ENCODE measurements at regions not wholly inside any gene's neighbourhood (a gene's known extent, or its start where the extent isn't known, plus 50 kb on each side); places are given as distances from the start of the nearest gene placed in this dataset.

- Histone ChIP-seq H3K27me3 (ENCODE audit: control insufficient read depth in 4 of 4, insufficient read depth in 4 of 4, low read length in 3 of 4) (no peaks in the 10 kb centered on the region), H3K4me3 (ENCODE audit: low read depth in 1 of 3, low read length in 3 of 3) (no peak overlapping the region), H3K4me1 (ENCODE audit: control insufficient read depth in 4 of 4, insufficient read depth in 4 of 4, low read length in 3 of 4) (no peaks in the 10 kb centered on the region), H3K9ac (ENCODE audit: low read depth in 1 of 2, low read length in 2 of 2) (no peak overlapping the region), H3K27ac (ENCODE audit: low read depth in 1 of 2, low read length in 2 of 2) (no peak overlapping the region), H3K9me3 (ENCODE audit: control insufficient read depth in 4 of 4, low read length in 3 of 4) (no peaks in the 10 kb centered on the region), H3K36me3 (ENCODE audit: control insufficient read depth in 4 of 4, insufficient read depth in 3 of 4, low read depth in 1 of 4, low read length in 3 of 4) (no peaks in the 10 kb centered on the region)
- no peak for DNase-seq (ENCODE audit: low spot score)
- no peak for TF ChIP-seq EGR1 (IDR thresholded peaks at IDR 0.05; ENCODE audit: low read depth in 2 of 2)
- no peak for TF ChIP-seq FOXA2 (IDR thresholded peaks at IDR 0.05)
- TF ChIP-seq FOXA1 (IDR thresholded peaks at IDR 0.05): no peak
- no peak for TF ChIP-seq CTCF (IDR thresholded peaks at IDR 0.05; ENCODE audit: low read depth, low read length, missing input control)
- TF ChIP-seq NR2F2 (IDR thresholded peaks at IDR 0.05): no peak
- TF ChIP-seq ZBTB33 (IDR thresholded peaks at IDR 0.05): no peak
Observed at GRCh38 chr5:97417986-97418385, 234.9 kb upstream of the RIOK2 start.

- H3K4me3 ChIP-seq (ENCODE audit: low read depth in 1 of 3, low read length in 3 of 3): no peak overlapping the region
- 46% methylated on average over 1 of the region's 1 CpG for WGBS
- H3K27ac ChIP-seq (ENCODE audit: low read depth in 1 of 2, low read length in 2 of 2): no peak overlapping the region
- H3K36me3 ChIP-seq (ENCODE audit: control insufficient read depth in 4 of 4, insufficient read depth in 3 of 4, low read depth in 1 of 4, low read length in 3 of 4): no peaks in the 10 kb centered on the region
- no peaks in the 10 kb centered on the region for H3K9me3 ChIP-seq (ENCODE audit: control insufficient read depth in 4 of 4, low read length in 3 of 4)
- H3K4me1 ChIP-seq (ENCODE audit: control insufficient read depth in 4 of 4, insufficient read depth in 4 of 4, low read length in 3 of 4): no peaks in the 10 kb centered on the region
- no peak for DNase-seq (ENCODE audit: low spot score)
- H3K9ac ChIP-seq (ENCODE audit: low read depth in 1 of 2, low read length in 2 of 2): no peak overlapping the region
- TF ChIP-seq ZBTB33 (IDR thresholded peaks at IDR 0.05) (no peak), NR2F2 (IDR thresholded peaks at IDR 0.05) (no peak), CTCF (IDR thresholded peaks at IDR 0.05; ENCODE audit: low read depth, low read length, missing input control) (no peak), HNF4A (conservative IDR thresholded peaks at IDR 0.05) (no peak), SP1 (IDR thresholded peaks at IDR 0.05) (no peak), HNF4G (IDR thresholded peaks at IDR 0.05) (no peak), GABPA (IDR thresholded peaks at IDR 0.05 in 1 of 2, conservative IDR thresholded peaks at IDR 0.05 in 1 of 2) (no peak), MAX (IDR thresholded peaks at IDR 0.05) (no peak)
- H3K27me3 ChIP-seq (ENCODE audit: control insufficient read depth in 4 of 4, insufficient read depth in 4 of 4, low read length in 3 of 4): no peaks in the 10 kb centered on the region
Observed at GRCh38 chr5:97418462-97418861, 235.4 kb upstream of the RIOK2 start.

All from liver (tissue), 8 donors.